K562 (cell line): ENCODE measurements at regions not wholly inside any gene's neighbourhood (a gene's known extent, or its start where the extent isn't known, plus 50 kb on each side); places are given as distances from the start of the nearest gene placed in this dataset.

Experiments
- EWSR1 ChIP-seq: fragments of 450-650 bp; IDR thresholded peaks from 2 replicates; pipeline ENCODE4 v1.6.1; 2018; ENCODE audit warnings: borderline replicate concordance, mild to moderate bottlenecking, low read depth, moderate library complexity; ENCODE audit not compliant: partially characterized antibody
- MYBL2 ChIP-seq, 2 experiments: fragments of 450-650 bp in 1 of 2; sonication (generic) in 1 of 2; formaldehyde crosslinking in 1 of 2; IDR thresholded peaks; 2 replicates each; pipeline versions ENCODE4 v1.6.1 to v1.8.1; 2017 to 2022; ENCODE audit warnings: borderline replicate concordance in 1 of 2, inconsistent platforms in 1 of 2, low read depth in 1 of 2, mild to moderate bottlenecking in 1 of 2, missing genetic modification reagents in 1 of 2, moderate library complexity in 1 of 2
- STAG1 ChIP-seq: sonication (generic); formaldehyde crosslinking; IDR thresholded peaks from 2 replicates; pipeline ENCODE4 v1.5.0; 2020; ENCODE audit warnings: missing genetic modification reagents, borderline replicate concordance
- ZKSCAN1 ChIP-seq: fragments of 150-350 bp; IDR thresholded peaks from 2 replicates; pipeline ENCODE4 v1.6.1; 2016; ENCODE audit warnings: low read depth, low read length
- ZNF75A ChIP-seq: fragments of 450-650 bp; formaldehyde crosslinking; IDR thresholded peaks from 2 replicates; pipeline ENCODE4 v1.4.0; 2020; ENCODE audit warnings: mild to moderate bottlenecking
- TF ChIP-seq, protein P1 (sequence below): sonication (generic); formaldehyde crosslinking; IDR thresholded peaks from 2 replicates; pipeline ENCODE4 v1.8.1; 2023; ENCODE audit warnings: mild to moderate bottlenecking, missing genetic modification reagents
- TF ChIP-seq, protein P2 (sequence below), 2 experiments: fragments of 450-650 bp in 1 of 2; sonication (generic) in 1 of 2; formaldehyde crosslinking in 1 of 2; IDR thresholded peaks in 1 of 2; conservative IDR thresholded peaks in 1 of 2; 2 replicates each; pipeline versions ENCODE4 v1.6.1 to v1.8.1; 2016 to 2023; ENCODE audit warnings: mild to moderate bottlenecking in 2 of 2, moderate library complexity in 2 of 2, inconsistent platforms in 1 of 2, missing genetic modification reagents in 1 of 2

DNA sequence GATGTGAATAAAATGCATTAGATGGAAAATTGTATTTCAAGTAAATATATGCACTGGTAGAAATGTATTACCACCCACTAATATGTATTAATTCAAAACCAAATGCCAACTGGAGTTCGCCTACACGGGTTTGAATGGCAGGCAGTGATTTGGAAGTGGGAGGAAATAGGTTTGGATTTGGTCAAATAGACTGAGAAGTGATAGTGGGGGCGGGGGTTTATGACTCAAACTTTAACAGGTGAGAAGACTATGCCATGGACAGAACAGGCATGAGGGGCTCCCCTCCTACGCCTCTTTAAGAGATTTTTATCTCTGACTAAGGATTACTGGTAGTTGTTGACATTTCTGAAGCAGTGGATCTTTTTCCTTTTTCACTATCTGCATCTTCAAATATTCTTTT is 677.8 kb downstream of the NTRK3 start (continued):
- TF ChIP-seq, protein P1, sequence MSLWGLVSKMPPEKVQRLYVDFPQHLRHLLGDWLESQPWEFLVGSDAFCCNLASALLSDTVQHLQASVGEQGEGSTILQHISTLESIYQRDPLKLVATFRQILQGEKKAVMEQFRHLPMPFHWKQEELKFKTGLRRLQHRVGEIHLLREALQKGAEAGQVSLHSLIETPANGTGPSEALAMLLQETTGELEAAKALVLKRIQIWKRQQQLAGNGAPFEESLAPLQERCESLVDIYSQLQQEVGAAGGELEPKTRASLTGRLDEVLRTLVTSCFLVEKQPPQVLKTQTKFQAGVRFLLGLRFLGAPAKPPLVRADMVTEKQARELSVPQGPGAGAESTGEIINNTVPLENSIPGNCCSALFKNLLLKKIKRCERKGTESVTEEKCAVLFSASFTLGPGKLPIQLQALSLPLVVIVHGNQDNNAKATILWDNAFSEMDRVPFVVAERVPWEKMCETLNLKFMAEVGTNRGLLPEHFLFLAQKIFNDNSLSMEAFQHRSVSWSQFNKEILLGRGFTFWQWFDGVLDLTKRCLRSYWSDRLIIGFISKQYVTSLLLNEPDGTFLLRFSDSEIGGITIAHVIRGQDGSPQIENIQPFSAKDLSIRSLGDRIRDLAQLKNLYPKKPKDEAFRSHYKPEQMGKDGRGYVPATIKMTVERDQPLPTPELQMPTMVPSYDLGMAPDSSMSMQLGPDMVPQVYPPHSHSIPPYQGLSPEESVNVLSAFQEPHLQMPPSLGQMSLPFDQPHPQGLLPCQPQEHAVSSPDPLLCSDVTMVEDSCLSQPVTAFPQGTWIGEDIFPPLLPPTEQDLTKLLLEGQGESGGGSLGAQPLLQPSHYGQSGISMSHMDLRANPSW (CRISPR knock-in tag), result no peak
- TF ChIP-seq MYBL2 (IDR thresholded peaks at IDR 0.05; ENCODE audit: low read depth), result no peak
- TF ChIP-seq MYBL2 (CRISPR knock-in tag; IDR thresholded peaks at IDR 0.05; ENCODE audit: borderline replicate concordance), result no peak
- TF ChIP-seq ZNF75A (CRISPR knock-in tag), result no peak
- TF ChIP-seq, protein P2, sequence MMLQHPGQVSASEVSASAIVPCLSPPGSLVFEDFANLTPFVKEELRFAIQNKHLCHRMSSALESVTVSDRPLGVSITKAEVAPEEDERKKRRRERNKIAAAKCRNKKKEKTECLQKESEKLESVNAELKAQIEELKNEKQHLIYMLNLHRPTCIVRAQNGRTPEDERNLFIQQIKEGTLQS (IDR thresholded peaks at IDR 0.05), result no peak
- TF ChIP-seq, protein P2 (CRISPR knock-in tag; conservative IDR thresholded peaks at IDR 0.05), result no peak
- no peak for TF ChIP-seq ZKSCAN1
- no peak for TF ChIP-seq STAG1
- TF ChIP-seq EWSR1, result no peak
- TF ChIP-seq, all 486 proteins: peak for 0
